GM12874 (cell line): ENCODE measurements at regions not wholly inside any gene's neighbourhood (a gene's known extent, or its start where the extent isn't known, plus 50 kb on each side); places are given as distances from the start of the nearest gene placed in this dataset.

Source experiments
- CTCF ChIP-seq: IDR thresholded peaks from 2 replicates; pipeline ENCODE4 v1.5.1; 2011; ENCODE audit warnings: low read depth, mild to moderate bottlenecking, control low read depth, low read length, moderate library complexity; ENCODE audit not compliant: insufficient read depth

DNA sequence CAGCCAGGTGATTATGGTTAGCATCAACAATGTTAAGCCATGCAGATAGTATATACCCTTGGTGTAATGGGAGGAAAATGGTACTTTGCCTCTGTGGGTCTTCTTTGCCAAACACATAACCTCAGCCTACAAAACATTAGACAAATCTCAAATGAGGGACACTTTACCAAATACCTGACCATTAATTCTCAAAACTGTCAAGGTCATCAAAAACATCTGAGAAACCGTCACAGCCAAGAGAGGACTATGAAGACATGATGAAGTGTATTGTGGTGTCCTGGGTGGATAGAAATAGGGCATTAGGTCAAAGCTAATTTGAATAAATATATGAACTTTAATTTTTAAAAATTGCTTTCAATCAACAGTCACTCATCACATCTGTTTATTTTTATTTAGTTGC is 1036.1 kb downstream of the AGBL1 start:
- TF ChIP-seq CTCF = no peak

DNA sequence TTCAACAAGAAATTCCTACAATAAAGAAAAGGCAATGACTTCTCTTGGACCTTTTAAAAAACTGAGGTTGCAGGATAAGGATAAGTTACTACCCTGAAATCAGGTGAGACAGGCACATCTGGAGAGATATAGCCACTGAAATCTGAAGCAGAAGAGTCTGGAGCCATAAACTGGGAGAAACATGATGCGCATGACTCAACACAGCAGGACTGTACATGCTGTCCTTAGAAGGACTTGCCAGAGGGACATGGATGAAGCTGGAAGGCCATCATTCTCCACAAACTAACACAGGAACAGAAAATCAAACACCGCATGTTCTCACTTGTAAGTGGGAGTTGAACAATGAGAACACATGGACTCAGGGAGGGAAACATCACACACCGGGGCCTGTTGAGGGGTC is 1020.2 kb downstream of the AGBL1 start:
- no peak for TF ChIP-seq CTCF

DNA sequence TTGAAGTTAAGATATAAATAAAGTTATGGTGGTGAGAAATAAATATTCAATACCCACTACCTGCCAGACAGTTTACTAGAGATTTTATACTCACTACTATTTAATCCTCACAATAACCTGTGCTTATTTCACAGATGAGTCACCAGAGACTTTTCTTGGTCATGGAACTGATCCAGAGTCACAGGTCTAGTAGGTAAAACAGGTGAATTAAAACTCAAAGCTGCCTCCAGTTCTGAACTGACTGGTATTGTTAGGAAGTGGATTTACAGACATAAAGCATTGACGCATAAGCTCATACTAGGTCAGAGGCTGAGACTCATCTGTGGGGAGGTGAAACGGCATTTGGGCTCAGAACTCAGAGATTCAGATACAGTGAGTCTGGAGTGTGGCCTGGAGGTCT is 1009.9 kb downstream of the AGBL1 start:
- no peak for TF ChIP-seq CTCF

GRCh38 chr15:87083201-87083600 is 1003.5 kb downstream of the AGBL1 start:
- TF ChIP-seq CTCF = no peak

DNA sequence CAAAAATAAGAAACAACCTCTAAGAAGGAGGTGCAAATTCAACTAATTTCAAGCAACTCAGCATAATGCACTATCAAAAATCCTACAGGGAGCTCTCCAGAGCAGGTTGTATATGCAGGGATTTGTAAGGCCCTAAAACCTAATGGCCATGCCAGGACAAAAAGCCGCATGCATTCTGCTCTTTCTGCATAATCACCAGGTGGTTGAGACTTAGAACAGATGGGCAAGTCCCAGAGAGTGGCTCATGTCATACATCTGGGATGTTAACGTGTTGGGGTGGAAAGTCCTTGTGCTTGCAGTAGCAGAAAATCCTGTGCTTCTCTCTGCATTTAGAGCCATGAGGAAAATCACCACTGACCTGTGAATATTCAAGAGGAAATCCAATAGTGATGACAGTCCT is 1002.9 kb downstream of the AGBL1 start:
- TF ChIP-seq CTCF = no peak

GRCh38 chr15:87080547-87080946 is 1000.9 kb downstream of the AGBL1 start:
- TF ChIP-seq CTCF = no peak
